T-helper 9 cell (primary cell): ENCODE measurements at regions not wholly inside any gene's neighbourhood (a gene's known extent, or its start where the extent isn't known, plus 50 kb on each side); places are given as distances from the start of the nearest gene placed in this dataset.

Source experiments
- DNase-seq: peaks from one replicate; pipeline ENCODE4 v3.0.0-alpha.2; 2020

GRCh38 chr1:239539051-239539450 lies 152.7 kb downstream of the CHRM3 start:
- DNase-seq, result no peak

- no peak for DNase-seq
Observed at GRCh38 chr1:239539812-239540211, 153.4 kb downstream of the CHRM3 start.

GRCh38 chr1:239543873-239544272 lies 157.5 kb downstream of the CHRM3 start:
- no peak for DNase-seq

- DNase-seq, result no peak
Observed at GRCh38 chr1:239545466-239545865, 159.1 kb downstream of the CHRM3 start.

GRCh38 chr1:239547987-239548386 lies 161.6 kb downstream of the CHRM3 start:
- no peak for DNase-seq

- DNase-seq, result no peak
Observed at GRCh38 chr1:239550178-239550577, 163.8 kb downstream of the CHRM3 start.

- DNase-seq, result no peak
Observed at GRCh38 chr1:239555350-239555749, 169.0 kb downstream of the CHRM3 start.

GRCh38 chr1:239558559-239558958 lies 172.2 kb downstream of the CHRM3 start:
- DNase-seq, result no peak

- no peak for DNase-seq
Observed at GRCh38 chr1:239558991-239559390, 172.6 kb downstream of the CHRM3 start.

GRCh38 chr1:239560921-239561320 lies 174.6 kb downstream of the CHRM3 start:
- DNase-seq, result no peak

GRCh38 chr1:239562095-239562494 lies 175.7 kb downstream of the CHRM3 start:
- no peak for DNase-seq

- no peak for DNase-seq
Observed at GRCh38 chr1:239563681-239564080, 177.3 kb downstream of the CHRM3 start.

- DNase-seq, result no peak
Observed at GRCh38 chr1:239566074-239566473, 179.7 kb downstream of the CHRM3 start.

- no peak for DNase-seq
Observed at GRCh38 chr1:239570878-239571277, 184.5 kb downstream of the CHRM3 start.

- no peak for DNase-seq
Observed at GRCh38 chr1:239572183-239572582, 185.8 kb downstream of the CHRM3 start.

- no peak for DNase-seq
Observed at GRCh38 chr1:239574112-239574511, 187.7 kb downstream of the CHRM3 start.

GRCh38 chr1:239575113-239575512 lies 188.7 kb downstream of the CHRM3 start:
- no peak for DNase-seq

GRCh38 chr1:239583536-239583935 lies 197.2 kb downstream of the CHRM3 start:
- DNase-seq, result no peak

GRCh38 chr1:239586128-239586527 lies 199.8 kb downstream of the CHRM3 start:
- no peak for DNase-seq

- DNase-seq, result peak; percentile 3
Observed at GRCh38 chr1:239587066-239587465, 200.7 kb downstream of the CHRM3 start.

- DNase-seq, result no peak
Observed at GRCh38 chr1:239587574-239588369, 201.4 kb downstream of the CHRM3 start.

- no peak for DNase-seq
Observed at GRCh38 chr1:239590556-239590955, 204.2 kb downstream of the CHRM3 start.

GRCh38 chr1:239593527-239593926 lies 207.2 kb downstream of the CHRM3 start:
- DNase-seq, result no peak

- no peak for DNase-seq
Observed at GRCh38 chr1:239600588-239600987, 214.2 kb downstream of the CHRM3 start.

- DNase-seq, result no peak
Observed at GRCh38 chr1:239601108-239601507, 214.7 kb downstream of the CHRM3 start.
